Stomach smooth muscle (tissue), 2 donors: ENCODE measurements at regions not wholly inside any gene's neighbourhood (a gene's known extent, or its start where the extent isn't known, plus 50 kb on each side); places are given as distances from the start of the nearest gene placed in this dataset.
"Not testable (repeated sequence)": the region's sequence is repeated elsewhere in the genome, so short reads cannot be mapped to it uniquely, and the experiment has no call there.

Experiments used
- H3K27ac ChIP-seq: one replicate; pipeline ENCODE4 v1.7.0; 2013; ENCODE audit warnings: mild to moderate bottlenecking, low read length, inconsistent platforms
- H3K27me3 ChIP-seq, 2 donors: one replicate each; pipeline ENCODE4 v1.7.0; 2013; ENCODE audit warnings: low read length in 2 of 2; ENCODE audit not compliant: insufficient read depth in 2 of 2, control insufficient read depth in 1 of 2
- H3K36me3 ChIP-seq, 2 donors: one replicate each; pipeline ENCODE4 v1.7.0; 2013; ENCODE audit warnings: low read length in 2 of 2; ENCODE audit not compliant: control insufficient read depth in 2 of 2, insufficient read depth in 2 of 2
- H3K4me1 ChIP-seq: one replicate; pipeline ENCODE4 v1.7.0; 2013; ENCODE audit warnings: low read length; ENCODE audit not compliant: control insufficient read depth, insufficient read depth
- H3K4me3 ChIP-seq, 2 donors: one replicate each; pipeline ENCODE4 v1.7.0; 2013; ENCODE audit warnings: low read length in 2 of 2
- H3K9ac ChIP-seq, 2 donors: one replicate each; pipeline ENCODE4 v1.7.0; 2013; ENCODE audit warnings: low read length in 2 of 2, mild to moderate bottlenecking in 1 of 2
- H3K9me3 ChIP-seq, 2 donors: one replicate each; pipeline ENCODE4 v1.7.0; 2013; ENCODE audit warnings: low read length in 2 of 2; ENCODE audit not compliant: control insufficient read depth in 2 of 2
- donor health status: healthy.
- donor health status: Pancreatic carcinoma.

DNA sequence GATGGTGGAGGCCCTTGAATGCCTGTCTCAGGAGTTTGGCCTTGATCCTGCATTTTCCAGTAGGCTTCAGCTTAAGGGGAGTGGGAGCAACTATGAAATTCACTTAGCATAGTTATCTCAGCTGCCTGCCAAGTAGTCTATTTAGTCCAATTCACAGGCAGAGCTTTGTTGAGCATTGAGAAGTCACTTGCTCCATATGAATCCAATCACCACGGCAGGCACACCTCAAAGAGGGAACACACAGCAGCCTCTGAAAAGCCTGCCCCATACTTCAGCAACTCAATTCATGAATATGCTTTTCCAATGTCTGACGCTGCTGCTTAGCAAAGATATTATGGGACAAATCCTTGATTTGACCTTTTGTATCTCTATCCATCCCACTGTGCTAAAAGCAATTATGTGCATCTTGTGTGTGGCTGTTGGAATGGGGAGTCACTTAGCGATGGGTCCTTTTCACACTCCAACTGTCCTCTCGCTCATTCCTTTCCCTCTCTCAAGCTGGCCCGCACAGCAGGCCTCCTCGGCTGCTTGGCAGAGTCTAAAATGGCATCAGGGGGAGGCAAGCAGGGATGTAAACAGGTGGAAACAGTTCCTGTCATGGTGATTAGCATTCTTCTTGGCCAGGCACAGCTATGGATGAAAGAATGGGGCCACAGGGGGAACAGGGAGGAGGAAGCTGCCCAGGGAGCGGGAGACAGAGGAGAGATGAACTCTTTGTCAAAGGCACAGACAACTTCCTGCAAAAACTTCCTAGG is 56.0 kb upstream of the LRPPRC start:
- Histone ChIP-seq H3K36me3 (no peaks in the 10 kb centered on the region), H3K4me3 (no peak overlapping the region), H3K4me1 (no peaks in the 10 kb centered on the region), H3K27me3 (peaks cover 0 to under 1% of the 10 kb centered on the region in 2 donors), H3K27ac (no peak overlapping the region), H3K9me3 (no peaks in the 10 kb centered on the region), H3K9ac (no peak overlapping the region)

DNA sequence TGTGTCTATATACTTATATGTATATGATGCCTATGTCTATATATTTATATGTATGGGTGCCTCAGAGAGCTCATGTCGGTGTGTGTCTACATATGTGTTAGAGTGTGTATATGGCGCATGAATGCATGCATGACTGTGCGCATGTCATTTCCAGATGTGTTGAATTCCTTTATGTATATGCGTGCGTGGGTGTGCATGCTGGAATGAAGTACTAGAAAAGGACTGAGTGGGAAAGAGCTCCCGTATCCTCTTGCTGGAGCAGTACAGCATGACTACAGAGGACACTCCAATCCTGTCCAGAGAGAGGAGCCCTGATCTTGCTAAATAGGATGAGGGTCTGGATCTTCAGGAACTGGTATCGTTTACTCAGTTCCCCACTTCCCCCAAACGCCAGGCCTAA is 56.8 kb upstream of the LRPPRC start:
- H3K4me1 ChIP-seq, result no peaks in the 10 kb centered on the region
- peaks cover 0 to 2% of the 10 kb centered on the region in 2 donors for H3K27me3 ChIP-seq
- H3K9me3 ChIP-seq, result no peaks in the 10 kb centered on the region
- H3K9ac ChIP-seq, result no peak overlapping the region
- H3K36me3 ChIP-seq, result no peaks in the 10 kb centered on the region
- H3K4me3 ChIP-seq, result no peak overlapping the region
- no peak overlapping the region for H3K27ac ChIP-seq

DNA sequence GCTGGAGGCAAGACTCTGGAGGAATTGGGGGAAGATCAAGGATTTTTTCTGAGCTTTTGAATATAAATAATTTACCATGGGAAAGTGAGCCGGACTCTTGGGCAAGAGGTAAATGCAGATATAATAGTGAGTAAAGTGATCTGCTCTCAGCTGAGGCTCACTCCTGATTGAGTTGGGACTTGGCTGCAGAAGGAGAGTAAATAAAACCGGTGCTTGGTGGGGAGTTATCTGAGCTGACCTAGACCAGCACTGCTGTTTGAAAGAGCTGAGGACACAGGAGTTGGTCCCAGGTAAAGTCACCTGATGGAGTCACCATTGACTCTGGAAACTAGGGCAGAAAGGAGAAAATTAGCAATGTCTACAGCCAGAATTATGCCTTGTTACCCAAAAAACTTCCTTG is 57.3 kb upstream of the LRPPRC start:
- peaks cover 0 to 2% of the 10 kb centered on the region in 2 donors for H3K27me3 ChIP-seq
- H3K4me3 ChIP-seq, result no peak overlapping the region
- H3K27ac ChIP-seq, result no peak overlapping the region
- no peaks in the 10 kb centered on the region for H3K9me3 ChIP-seq
- H3K9ac ChIP-seq, result no peak overlapping the region
- no peaks in the 10 kb centered on the region for H3K4me1 ChIP-seq
- no peaks in the 10 kb centered on the region for H3K36me3 ChIP-seq

DNA sequence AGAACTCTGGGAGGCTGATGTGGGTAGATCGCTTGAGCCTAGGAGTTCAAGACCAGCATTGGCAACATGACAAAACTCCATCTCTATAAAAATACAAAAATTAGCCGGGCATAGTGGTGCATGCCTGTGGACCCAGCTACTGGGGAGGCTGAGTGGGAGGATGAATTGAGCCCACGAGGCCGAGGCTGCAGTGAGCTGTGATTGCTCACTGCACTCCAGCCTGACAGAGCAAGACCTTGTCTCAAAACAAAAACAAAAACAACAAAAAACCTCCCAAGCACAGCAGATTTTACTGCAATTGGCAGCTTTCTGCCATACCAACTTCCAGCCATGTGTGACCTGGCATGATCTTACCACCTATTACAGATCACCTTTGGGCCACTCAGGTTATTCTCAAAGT is 57.7 kb upstream of the LRPPRC start:
- Histone ChIP-seq H3K36me3 (no peaks in the 10 kb centered on the region), H3K4me3 (no peak overlapping the region), H3K27ac (no peak overlapping the region), H3K9ac (no peak overlapping the region), H3K27me3 (peaks cover 0 to 2% of the 10 kb centered on the region in 2 donors), H3K9me3 (no peaks in the 10 kb centered on the region), H3K4me1 (no peaks in the 10 kb centered on the region)

DNA sequence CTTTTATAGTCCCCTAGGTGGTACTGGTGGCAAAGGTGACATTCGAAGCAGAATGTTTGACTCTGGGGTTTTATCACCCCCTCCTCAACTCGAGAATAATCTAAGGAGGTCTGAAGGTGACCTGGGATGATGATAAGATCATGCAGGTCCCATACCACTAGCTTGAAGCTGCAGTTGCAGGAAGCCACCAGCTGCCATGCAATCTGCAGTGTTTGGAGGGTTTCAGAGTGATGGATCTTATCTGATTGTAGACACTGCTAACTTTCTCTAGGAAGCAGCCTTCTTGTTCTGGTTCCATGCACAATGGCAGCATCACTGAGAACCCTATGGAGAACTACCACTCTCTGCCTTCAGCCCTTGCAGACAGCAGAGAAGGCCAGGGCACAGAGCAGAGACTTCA is 59.4 kb upstream of the LRPPRC start:
- Histone ChIP-seq H3K4me3 (no peak overlapping the region), H3K9me3 (no peaks in the 10 kb centered on the region), H3K27ac (no peak overlapping the region), H3K9ac (no peak overlapping the region), H3K36me3 (no peaks in the 10 kb centered on the region), H3K27me3 (peaks cover 0 to 2% of the 10 kb centered on the region in 2 donors), H3K4me1 (no peaks in the 10 kb centered on the region)

DNA sequence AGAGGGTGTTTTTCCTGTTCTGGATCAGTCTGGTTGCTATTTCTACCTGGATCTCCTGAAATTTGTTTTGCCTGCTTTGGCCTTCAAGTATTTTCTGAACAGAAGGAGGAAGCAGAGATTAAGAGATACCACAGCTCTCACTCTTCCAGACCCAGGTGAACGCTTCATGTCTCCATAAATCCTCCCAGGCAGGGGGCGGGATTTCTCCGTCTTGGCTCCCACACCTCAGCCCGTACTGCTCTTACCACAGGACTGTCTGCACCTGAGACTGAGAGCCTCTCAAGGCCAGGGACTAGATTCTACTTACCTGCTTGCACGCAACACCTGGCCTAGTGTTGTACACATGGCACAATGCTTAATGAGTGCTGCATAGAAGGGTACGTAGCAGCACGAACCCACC is 59.9 kb upstream of the LRPPRC start:
- Histone ChIP-seq H3K27ac (no peak overlapping the region), H3K4me1 (no peaks in the 10 kb centered on the region), H3K9ac (no peak overlapping the region), H3K36me3 (no peaks in the 10 kb centered on the region), H3K9me3 (no peaks in the 10 kb centered on the region), H3K27me3 (peaks cover 0 to 2% of the 10 kb centered on the region in 2 donors), H3K4me3 (no peak overlapping the region)

DNA sequence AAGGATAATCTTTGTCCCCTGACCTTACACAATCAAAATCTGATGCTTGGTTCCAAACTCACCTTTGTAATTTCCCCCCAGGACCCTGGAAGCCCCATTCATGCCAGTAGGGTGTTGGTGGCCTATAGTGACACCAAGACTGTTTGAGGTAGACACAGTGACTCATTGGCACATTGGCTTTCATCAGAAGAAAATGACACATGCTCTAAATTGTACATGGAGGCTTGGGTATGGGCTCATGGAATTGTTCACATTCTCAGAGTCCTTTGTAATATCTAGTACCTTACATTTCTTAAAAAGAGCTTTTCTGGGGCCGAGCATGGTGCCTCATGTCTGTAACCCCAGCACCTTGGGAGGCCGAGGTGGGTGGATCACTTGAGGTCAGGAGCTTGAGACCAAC is 61.2 kb upstream of the LRPPRC start:
- H3K9me3 ChIP-seq, result no peaks in the 10 kb centered on the region
- H3K27me3 ChIP-seq, result peaks cover 0 to 2% of the 10 kb centered on the region in 2 donors
- H3K36me3 ChIP-seq, result no peaks in the 10 kb centered on the region
- H3K27ac ChIP-seq, result no peak overlapping the region
- no peaks in the 10 kb centered on the region for H3K4me1 ChIP-seq
- no peak overlapping the region for H3K4me3 ChIP-seq
- H3K9ac ChIP-seq, result no peak overlapping the region

DNA sequence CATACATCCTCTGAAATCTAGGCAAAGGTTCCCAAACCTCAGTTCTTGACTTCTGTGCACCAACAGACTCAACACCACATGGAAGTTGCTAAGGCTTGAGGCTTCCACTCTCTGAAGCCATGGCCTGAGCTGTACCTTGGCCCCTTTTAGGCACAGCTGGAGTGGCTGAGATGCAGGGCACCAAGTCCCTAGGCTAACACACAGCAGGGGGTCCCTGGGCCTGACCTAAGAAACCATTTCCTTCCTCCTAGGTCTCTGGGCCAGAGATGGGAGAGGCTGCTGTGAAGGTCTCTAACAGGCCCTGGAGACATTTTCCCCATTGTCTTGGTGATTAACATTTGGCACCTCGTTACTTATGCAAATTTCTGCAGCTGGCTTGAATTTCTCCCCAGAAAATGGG is 64.5 kb upstream of the LRPPRC start:
- not testable (repeated sequence) for H3K27me3 ChIP-seq, H3K4me3 ChIP-seq, H3K27ac ChIP-seq

DNA sequence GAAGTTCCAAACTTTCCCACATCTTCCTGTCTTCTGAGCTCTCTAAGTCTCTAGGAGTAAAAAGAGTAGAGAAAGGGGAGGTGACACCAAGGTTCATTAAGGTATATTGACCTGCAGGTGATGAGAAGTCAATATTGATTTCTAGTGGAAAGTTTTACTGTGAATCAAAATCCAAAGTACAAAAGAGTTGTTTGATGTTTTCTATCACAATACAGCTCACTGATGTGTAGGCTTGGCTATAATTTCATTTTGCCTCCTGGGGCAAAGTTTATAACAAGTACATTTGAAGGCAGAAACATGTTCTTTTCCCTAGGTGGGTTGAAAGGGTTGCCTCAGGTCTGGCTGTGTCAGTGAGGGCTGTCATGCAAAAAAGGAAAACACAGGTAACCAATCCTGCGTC is 65.2 kb upstream of the LRPPRC start:
- Histone ChIP-seq H3K4me1 (no peaks in the 10 kb centered on the region), H3K9me3 (no peaks in the 10 kb centered on the region), H3K9ac (no peak overlapping the region), H3K4me3 (no peak overlapping the region), H3K36me3 (no peaks in the 10 kb centered on the region), H3K27me3 (peaks cover 0 to 2% of the 10 kb centered on the region in 2 donors), H3K27ac (no peak overlapping the region)

More for the DNA sequence above, 64.5 kb upstream of the LRPPRC start:
- H3K9ac ChIP-seq, H3K4me1 ChIP-seq, H3K9me3 ChIP-seq, H3K36me3 ChIP-seq: not testable (repeated sequence)

DNA sequence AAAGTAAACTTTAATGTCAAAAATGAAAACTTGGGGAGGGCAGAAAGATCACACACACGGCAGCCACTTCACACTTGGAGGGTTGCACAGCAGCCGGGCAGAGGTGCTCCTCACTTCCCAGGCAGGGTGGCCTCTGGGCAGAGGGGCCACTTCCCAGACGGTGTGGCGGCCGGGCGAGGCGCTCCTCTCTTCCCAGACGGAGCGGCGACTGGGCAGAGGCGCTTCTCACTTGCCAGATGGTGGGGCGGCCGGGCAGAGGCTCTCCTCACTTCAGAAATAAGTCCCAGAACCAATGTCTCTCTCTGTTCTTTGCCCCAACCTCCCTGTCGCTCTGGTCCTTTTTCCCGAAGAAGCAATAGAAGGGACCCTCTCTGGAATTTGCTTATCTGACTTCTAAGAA is 65.7 kb upstream of the LRPPRC start:
- Histone ChIP-seq H3K9me3 (no peaks in the 10 kb centered on the region), H3K4me1 (no peaks in the 10 kb centered on the region), H3K27ac (no peak overlapping the region), H3K4me3 (no peak overlapping the region), H3K36me3 (no peaks in the 10 kb centered on the region), H3K27me3 (peaks cover 0 to 2% of the 10 kb centered on the region in 2 donors), H3K9ac (no peak overlapping the region)

DNA sequence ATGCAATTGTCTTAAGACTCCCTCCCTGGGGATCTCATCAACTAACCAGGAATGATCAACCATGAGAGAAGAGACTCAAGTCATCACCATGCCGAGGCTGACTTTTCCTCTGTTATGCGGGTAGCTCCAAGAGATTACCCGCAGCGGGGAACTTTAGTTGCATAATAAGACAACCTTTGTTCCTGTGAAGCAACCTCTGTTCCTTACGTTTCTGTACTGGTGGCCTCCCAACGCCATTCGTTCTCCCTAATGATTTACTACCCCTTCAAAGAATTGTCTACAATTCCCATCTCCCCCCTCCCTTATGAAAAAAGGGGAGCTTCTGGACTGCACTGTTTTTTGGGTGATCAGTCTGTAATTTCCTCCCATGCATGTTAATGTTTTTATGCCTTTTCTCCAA is 66.1 kb upstream of the LRPPRC start:
- Histone ChIP-seq H3K9ac (no peak overlapping the region), H3K4me3 (no peak overlapping the region), H3K27ac (no peak overlapping the region), H3K36me3 (no peaks in the 10 kb centered on the region), H3K4me1 (no peaks in the 10 kb centered on the region), H3K27me3 (peaks cover 0 to under 1% of the 10 kb centered on the region in 2 donors), H3K9me3 (no peaks in the 10 kb centered on the region)
